ENCODE measurements at regions not wholly inside any gene's neighbourhood (a gene's known extent, or its start where the extent isn't known, plus 50 kb on each side); places are given as distances from the start of the nearest gene placed in this dataset.
"Not testable (repeated sequence)": the region's sequence is repeated elsewhere in the genome, so short reads cannot be mapped to it uniquely, and the experiment has no call there.

DNA sequence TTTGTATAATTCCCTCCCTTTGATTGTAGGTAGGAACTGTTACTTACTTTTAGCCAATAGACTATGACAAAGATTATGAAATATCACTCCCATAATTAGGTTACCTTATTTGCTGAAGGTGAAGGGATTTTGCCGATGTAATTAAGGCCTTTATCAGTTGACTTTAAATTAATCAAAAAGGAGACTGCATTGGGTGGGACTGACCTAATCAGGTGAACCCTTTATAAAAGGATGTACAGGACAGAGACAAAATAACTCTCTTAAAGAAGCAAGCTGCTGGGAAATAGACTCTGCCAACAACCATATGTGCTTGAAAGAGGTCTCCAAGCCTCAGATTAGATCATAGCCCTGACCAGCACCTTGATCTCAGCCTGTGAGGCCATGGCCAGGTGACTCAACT, 167.6 kb downstream of the SOX3 start:
- DNase-seq (ENCODE audit: low read depth), result no peak

DNA sequence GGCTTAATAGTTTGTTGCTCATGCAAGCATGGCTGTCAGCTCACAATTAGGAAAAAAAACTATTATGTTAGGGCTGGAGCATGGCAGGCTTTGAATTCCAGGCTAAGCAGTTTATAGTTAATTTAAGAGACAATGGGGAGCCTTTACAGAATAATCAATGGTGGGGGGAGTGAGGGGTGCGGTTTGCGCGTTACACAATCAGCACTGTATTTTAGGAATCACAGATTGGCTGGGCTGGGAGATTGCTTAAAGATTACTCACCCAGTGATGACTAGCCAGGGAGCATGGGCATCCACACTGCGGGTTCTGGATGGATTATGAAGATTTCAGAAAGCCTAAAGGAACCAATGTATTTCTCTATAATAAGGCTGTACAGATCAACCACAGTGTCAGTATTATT, 186.6 kb downstream of the SOX3 start:
- DNase-seq (ENCODE audit: low read depth), result peak; percentile 5

DNA sequence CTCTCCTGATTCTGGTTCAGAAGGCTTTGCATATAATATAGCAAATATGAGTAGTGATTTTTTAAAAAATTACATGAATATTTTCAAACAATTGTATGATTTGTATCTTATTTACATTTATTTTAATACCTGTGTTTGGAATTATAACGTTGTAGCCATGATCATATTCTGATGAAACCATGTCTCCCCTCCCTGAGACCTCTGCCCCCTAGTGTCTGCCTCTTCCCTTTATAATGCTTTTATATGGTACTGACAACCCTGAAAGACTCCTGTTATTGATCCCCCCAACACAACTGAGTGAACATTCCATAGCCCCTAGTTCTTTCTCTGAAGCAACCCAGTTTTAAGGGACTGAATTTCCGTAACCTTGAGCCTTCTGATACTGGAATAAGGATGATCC, 187.4 kb downstream of the SOX3 start:
- DNase-seq (ENCODE audit: low read depth), result no peak

DNA sequence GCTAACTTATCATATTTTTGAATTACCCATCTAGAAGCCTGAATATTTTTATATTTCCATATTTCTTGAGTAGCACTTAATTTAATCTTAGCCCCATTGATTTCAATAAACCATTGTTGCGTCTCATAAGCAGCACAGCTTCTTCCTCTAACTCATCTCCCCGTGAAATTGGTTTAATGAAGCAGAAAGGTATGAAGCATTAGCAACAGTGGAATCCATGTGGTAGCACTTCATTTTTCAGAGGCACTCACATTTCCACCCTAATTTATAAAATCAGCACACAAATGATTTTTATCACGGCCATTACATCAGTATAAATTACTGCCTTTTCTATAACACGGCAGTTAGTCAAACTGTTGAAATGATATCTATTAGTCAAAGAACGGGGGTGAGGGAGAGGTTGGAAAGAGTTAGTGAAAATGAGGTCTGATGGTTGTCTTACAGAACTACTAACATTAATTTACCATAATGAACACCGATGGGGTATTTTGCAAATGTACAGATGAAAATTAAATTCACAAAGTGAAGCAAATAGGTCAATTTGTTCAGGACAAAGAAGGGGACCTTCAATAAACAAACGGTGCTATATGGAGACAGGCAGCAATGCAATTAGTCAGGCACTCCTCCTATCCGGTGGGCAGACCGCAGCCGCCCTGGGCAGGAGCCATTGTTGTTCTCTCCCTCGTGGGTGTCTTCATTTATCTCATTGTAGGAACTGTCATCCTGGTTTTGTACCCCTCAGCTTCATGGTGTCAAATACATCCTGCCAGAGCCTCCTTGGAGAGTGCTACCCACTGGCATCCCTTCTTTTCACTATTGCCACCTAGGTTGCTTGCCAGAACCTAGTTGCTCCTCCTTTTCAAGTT, 205.7 kb downstream of the SOX3 start:
- no peak for DNase-seq (ENCODE audit: low read depth)

DNA sequence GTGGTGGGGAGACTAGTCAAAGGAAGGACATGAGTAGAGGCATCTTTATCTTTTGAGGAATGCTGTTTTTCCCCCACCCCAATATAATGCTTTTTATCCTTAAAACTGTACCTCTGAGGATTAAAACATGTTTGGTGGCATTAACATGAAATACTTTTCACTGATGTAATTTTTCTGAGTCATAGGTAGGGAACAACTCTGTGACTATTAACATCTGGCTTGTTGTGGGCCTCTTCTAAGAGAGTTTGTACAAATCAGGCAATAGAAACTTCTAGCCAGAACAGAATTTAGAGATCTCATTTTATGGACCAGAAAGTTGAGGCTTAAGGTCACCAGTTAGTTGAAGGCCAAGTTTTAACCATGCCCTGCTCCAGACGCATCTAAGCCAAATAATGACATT, 207.6 kb downstream of the SOX3 start:
- no peak for DNase-seq (ENCODE audit: low read depth)

DNA sequence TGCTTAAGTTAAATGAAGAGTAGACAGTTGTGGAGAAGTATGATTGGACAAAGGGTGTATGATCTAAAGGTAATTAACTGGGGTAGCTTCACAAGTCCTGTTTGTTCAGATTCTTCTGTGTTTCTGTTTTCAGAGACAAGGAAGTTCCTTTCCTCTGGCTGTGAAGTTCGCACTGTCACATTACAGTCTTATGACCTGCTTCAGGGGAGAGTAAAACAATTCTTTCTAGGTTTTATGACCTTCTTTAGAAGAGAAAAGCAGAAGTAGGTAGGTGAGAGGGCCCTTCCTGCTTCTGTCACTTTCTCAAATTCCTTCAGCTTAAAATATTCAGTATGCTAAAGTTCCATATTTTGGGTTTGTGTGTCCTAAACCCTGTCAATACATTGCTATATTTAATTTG, 211.9 kb downstream of the SOX3 start:
- no peak for DNase-seq (ENCODE audit: low read depth)

DNA sequence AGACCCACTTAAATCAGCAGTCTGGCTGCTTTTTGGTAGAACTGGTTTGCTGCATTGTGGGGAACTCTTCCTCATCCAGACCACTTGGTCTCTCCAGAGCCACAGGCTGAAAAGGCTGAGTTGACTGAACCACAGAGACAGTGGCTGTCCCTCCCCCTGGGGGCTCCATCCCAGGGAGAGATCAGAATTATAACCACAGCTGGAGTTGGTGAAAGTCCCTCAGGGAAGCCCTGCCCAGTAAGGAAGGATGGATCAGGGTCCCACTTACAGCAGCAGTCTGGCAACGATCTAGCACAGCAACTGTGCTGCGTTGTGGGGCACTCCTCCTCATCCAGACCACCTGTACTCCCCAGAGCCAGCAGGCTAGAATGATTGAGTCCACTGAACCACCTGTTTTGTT, 212.7 kb downstream of the SOX3 start:
- DNase-seq (ENCODE audit: low read depth), result no peak

DNA sequence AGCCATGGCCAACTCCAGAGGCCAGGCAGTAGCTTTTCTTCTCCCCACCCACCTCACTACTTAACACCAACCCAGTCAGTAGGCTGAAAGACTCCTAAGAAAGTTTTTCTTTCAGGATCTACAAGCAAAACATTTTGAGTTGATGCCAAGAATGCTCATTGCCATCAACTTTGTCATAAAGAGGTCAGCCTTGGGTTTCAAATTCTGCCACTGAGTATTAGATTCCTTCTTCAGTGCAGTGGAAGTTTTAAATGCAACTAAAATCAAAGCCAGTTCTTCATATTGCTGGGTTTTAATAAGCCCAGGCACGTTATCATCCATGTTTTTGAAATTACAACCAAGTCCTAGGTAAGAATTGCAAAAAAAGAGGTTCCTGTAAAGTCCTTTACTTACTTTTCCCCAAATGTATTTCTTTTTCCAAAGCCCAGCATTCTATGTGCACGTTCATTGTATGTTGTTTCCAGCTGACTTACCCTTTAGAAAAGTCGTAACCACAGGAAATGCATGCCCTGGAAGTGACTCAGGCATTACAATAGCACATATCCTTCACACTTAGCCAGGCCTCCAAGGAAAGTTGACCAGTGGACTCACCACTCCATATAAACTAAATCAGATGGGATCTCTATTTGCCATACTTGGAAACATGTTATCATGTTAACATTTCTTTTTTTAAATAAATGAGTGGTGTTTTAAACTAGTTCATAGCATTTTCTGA, 229.9 kb downstream of the SOX3 start:
- peak; percentile 52 for DNase-seq (ENCODE audit: low read depth)

DNA sequence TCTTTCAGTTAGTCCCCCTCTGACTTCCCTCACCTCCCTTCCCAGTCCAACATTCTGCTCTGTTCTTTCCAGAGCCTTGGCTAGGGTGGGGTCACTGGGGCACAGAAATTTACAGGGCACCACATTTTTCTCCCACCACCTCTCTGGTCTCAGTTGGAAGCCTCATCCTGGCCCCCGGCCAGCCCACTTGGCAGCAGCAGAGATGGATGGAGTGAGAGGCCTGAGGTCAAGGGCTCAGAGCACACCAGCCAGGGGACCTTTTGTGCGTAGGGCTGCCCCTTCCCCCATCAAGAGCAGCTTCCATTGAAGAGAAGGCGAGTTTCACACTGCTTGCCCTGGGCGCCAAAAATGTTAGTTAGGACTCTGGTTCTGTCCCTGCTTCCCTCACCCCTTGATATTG, 230.9 kb downstream of the SOX3 start:
- DNase-seq (ENCODE audit: low read depth), result no peak

DNA sequence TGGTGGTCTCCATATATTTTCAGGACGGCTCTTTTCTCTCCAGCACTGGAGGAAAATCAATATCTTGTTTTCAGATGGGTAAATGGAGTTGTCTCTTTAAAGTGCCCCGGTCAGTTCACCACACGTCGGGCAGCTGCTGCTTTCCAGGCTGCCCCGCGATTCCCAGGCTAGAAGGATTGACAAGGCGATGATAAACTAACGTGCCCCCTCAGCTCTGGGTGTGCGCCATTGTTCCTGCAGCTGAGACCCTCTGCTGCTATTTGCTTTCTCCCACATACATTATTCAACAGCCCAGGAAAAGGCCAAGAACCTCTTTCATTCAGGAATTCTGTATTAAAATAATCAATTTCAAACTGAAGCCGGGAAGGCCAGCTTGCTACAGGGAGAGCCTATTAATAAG, 254.5 kb downstream of the SOX3 start:
- DNase-seq (ENCODE audit: low read depth), result no peak

DNA sequence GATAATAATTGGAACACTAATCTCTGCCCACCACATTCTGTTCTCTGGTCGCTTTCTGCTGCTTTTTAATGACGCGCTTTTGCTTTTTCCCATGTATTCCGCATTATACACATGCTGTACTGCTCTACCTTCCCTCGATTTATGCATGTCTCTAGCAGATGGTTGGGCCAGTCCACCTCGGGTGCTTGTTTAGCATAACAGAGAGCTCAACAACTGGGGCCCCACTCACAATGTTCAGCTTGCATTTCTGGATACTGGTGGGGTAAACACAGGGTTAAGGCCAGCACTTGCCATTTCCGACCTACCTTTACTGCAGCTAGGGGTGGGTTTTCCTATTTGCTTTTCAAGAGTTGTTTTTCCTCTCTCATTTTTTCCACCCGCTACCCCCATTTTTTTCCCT, 255.8 kb downstream of the SOX3 start:
- no peak for DNase-seq (ENCODE audit: low read depth)

DNA sequence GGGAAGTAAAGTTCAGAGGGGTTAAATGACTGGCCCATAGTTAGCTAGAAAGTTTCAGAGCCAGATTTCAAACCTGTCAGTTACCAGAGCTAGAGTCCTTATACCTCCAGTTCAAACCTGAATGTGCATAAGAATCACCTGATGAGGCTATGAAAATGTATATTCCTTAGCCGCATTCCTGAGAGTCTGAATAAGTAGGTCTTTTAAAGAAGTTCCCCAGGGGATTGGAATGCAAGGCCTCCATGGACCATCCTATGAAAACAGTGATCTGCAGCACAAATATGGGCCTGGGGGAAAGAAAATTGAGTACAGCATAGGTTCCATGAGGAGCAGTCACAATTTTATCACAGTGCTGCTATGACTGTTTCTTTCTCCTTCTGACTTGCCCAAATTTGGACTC, 263.9 kb upstream of the CXorf66 start:
- DNase-seq (ENCODE audit: low read depth), result no peak

DNA sequence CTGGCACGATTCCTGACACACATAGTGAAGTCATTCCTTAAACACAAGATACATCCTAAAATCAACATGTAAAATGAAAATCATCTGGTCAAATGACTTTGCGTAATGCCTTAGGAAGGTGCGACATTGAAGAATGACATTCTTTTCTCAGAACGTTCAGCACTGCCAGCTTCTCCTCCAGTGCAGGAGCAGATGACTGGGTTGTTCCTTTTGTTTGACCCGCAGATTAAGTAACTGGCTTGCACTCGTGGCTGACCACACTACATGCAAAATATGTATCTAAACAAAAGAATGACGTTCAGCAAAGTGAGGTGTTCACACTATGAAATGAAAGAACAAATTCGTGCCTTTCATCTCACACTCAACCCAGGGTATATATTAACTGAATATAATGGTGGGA, 260.7 kb upstream of the CXorf66 start:
- DNase-seq (ENCODE audit: low read depth), result peak; percentile 16

DNA sequence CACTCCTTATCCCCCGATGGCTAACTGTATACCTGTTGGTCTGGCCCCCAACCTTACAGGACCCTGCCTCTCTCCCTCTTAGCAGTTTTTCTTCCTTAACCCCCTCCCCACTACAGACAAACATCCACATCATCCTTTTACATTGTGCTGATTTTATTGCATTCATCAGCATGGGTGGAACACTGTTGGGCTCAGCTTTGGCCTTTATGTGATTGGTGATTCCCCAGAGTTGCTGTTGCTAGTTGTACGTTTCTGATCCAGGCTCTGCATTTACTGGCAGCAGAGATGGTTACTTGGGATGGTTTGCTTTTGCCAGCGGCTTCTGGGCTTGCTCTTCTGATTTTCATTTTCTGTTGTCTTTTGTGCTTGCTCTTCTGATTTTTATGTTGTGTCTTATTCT, 250.6 kb upstream of the CXorf66 start:
- not testable (repeated sequence) for DNase-seq (ENCODE audit: low read depth)

DNA sequence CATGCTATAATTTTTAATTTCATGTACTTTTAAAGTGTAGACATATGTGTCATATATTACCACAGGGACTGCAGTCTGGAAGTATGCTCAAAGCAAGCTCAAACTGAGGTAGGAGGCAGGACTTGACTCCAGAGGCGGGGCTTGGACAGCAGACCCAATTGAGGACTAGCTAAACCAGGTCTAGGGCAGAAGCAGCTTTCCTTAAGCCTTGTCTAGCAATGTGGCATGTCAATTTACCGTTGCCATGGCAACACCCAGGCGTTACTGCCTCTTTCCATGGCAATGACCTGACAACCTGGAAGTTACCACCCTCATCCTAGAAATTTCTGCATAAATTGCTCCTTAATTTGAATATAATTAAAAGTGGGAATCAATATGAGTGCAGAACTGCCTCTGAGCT, 249.2 kb upstream of the CXorf66 start:
- DNase-seq (ENCODE audit: low read depth), result not testable (repeated sequence)

DNA sequence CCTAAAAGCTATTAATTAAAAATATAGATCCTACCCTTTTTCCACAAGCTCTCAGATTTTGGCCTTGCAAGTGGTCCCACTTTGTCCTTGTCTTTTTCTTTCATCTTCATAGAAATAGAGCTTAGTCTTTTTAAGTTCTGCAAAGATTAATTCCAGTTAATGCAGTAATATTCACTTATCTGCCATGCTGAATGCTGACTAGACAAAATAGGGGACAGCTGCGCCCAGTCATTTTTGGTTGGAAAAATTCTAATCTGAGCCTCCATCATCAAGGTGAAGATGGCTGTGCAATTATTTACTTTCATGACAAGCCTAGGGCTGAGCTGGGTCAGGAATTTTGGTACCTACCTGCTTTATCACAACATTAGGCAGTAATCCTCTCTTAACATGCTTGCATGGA, 241.3 kb upstream of the CXorf66 start:
- no peak for DNase-seq (ENCODE audit: low read depth)

DNA sequence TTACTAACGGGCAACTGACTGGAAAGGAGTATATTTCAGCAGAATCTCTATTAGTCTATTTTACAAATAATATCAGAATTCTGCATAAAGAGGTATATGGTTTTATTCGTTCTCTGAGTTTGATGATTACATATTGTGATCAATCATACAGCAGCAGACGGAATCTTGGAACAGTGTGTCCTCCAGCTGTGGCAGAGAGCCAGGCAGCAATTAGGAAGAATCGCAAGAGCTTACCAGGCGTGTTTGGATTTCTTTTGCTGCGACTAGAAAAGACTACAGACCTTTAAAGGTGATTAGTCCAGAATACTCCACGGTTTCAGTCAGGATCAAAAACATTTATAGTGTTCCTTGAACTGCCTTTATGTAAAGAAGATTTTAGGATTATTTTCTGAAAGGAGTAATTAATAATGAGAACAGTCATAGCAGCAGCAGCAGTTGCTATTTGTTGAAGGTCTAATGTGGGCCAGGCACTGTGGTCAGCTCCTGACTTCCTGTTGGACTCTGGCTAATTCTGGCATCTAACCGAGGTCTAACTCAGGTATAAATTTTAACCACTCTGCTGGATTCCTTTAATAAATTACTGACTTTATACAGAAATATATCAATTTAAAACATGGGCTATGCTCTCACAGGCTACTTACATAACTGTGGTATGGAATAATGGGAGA, 225.3 kb upstream of the CXorf66 start:
- DNase-seq (ENCODE audit: low read depth), result peak; percentile 58

DNA sequence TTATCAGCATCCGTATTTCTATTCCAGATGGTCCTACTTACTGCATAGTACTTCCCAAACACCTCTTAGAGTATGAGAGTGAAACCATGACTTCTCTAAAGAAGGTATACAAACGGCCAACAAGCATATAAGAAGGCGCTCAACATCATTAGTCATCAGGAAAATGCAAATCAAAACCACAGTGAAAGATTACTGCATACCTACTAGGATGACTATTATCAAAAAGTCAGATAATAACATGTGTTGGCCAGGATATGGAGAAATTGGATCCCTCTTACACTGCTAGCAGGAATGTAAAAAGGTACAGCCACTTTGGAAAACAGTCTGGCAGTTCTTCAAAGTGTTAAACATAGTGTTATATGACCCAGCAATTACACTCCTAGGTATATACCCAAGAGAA, 215.3 kb upstream of the CXorf66 start:
- peak; percentile 88 for DNase-seq (ENCODE audit: low read depth)

DNA sequence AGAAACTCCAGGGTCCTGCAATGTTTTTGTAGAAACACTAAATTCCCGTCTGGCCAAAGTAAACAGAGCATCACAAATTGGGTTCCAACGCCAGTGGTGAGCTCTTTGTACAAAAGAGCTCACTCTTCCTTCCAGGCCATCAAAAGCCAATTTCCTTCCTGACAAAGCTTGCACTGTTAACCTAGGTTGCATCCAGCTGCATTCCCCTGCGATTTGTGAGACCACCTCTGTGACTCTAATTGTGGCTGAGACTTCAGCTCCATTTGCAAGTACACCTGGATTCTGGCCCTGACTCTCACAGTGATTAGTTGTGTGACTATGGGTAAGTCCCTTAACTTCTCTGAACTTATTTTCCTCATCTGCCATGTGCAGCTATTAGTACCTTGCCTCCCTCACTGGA, 212.5 kb upstream of the CXorf66 start:
- no peak for DNase-seq (ENCODE audit: low read depth)

DNA sequence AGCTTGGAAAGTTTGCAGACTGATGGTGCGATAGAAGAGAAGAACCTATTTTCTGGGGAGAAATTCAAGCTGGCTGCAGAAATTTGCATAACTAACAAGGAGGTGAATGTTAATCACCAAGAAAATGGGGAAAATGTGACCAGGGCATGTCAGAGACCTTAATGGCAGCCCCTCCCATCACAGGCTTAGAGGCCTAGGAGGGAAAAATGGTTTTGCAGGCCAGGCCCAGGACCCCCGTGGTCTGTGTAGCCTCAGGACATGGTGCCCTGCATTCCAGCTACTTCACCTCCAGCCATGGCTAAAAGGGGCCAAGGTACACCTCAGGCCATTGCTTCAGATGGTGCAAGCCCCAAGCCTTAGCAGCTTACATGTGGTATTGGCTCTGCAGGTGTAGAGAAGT, 207.1 kb upstream of the CXorf66 start:
- DNase-seq (ENCODE audit: low read depth), result no peak

DNA sequence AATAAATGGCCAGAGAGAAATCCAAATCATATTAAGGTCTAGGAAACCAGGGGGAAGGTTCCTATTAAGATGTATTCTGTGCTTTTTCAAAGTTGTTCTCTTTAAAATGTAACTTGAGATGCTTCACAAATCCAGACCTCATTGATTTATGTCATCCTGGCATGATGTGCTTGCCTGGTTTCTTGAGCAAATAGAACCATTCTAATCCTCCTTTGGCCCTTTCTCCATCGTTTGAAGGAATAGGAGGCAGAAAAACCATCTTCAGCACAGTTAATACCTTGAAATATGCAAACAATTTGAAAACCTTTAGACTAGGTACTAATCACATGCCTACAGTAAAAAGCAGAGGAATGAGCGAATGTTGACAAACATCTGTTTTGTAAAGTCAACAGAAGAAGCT, 202.2 kb upstream of the CXorf66 start:
- DNase-seq (ENCODE audit: low read depth), result peak; percentile 65

DNA sequence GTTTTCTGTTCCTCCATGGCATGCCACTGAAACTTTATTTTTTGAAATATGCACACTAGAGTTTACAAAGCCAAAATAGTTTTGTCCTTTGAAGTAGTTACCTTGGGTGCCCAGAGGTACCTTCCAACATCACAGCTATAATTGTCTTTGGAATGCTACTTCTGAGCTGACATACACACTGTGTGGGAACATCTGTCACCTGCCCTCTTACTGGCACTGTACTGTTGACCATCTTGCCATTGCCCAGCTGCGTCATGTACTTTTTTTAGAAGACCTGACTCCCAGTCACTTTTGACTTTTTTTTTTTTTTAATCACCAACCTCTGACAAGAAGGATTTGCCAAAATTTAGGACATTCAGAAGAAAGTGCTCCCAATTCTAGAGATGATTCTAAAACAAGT, 200.5 kb upstream of the CXorf66 start:
- no peak for DNase-seq (ENCODE audit: low read depth)

DNA sequence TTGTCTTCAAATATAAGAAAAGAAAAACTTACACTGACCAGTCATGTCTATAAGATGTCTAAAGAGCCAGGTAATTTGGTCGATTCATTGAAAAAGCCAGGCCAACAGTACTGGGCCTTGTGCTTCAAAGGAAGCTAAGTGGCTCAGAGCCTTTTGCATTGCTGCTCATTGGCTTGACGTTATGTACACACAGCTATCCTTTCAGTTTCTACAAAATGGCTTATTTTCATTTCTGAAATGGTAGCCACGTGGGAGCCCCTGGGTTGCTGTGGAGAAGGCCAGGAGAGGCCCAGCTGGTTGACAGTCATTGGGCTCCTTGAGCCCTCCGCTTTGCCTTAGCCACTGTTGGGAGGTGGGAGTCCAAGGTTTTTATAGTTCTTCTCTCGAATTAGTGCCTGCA, 199.1 kb upstream of the CXorf66 start:
- no peak for DNase-seq (ENCODE audit: low read depth)
